GM21529 (cell line): ENCODE measurements at regions not wholly inside any gene's neighbourhood (a gene's known extent, or its start where the extent isn't known, plus 50 kb on each side); places are given as distances from the start of the nearest gene placed in this dataset.
"Not testable (repeated sequence)": the region's sequence is repeated elsewhere in the genome, so short reads cannot be mapped to it uniquely, and the experiment has no call there.

Source experiments
- ATAC-seq: cut with Tn5 transposase; IDR thresholded peaks from one replicate; pipeline ENCODE4 v1.9.1; 2021; ENCODE audit not compliant: unreplicated experiment

- ATAC-seq, result no peak
Measured at GRCh38 chr3:15851735-15852134, 54.0 kb upstream of the ANKRD28 start.

GRCh38 chr3:15858547-15859506 lies 61.0 kb upstream of the ANKRD28 start:
- ATAC-seq, result peak; percentile 73

- peak; percentile 81 for ATAC-seq
Measured at GRCh38 chr3:15859507-15860013, 61.8 kb upstream of the ANKRD28 start.

GRCh38 chr3:15860014-15860934 lies 62.5 kb upstream of the ANKRD28 start:
- peak; percentile 52 for ATAC-seq

GRCh38 chr3:15861163-15861562 lies 63.4 kb upstream of the ANKRD28 start:
- no peak for ATAC-seq

- no peak for ATAC-seq
Measured at GRCh38 chr3:15872807-15873206, 75.0 kb upstream of the ANKRD28 start.

GRCh38 chr3:15873415-15873814 lies 75.6 kb upstream of the ANKRD28 start:
- ATAC-seq, result no peak

GRCh38 chr3:15875016-15875689 lies 77.4 kb upstream of the ANKRD28 start:
- no peak for ATAC-seq

GRCh38 chr3:15876669-15877068 lies 78.9 kb upstream of the ANKRD28 start:
- ATAC-seq, result no peak

- no peak for ATAC-seq
Measured at GRCh38 chr3:15877813-15878212, 80.0 kb upstream of the ANKRD28 start.

- not testable (repeated sequence) for ATAC-seq
Measured at GRCh38 chr3:15879787-15880186, 82.0 kb upstream of the ANKRD28 start.

GRCh38 chr3:15882577-15882976 lies 84.8 kb upstream of the ANKRD28 start:
- no peak for ATAC-seq

- ATAC-seq, result no peak
Measured at GRCh38 chr3:15884132-15884531, 86.4 kb upstream of the ANKRD28 start.

- no peak for ATAC-seq
Measured at GRCh38 chr3:15886521-15886920, 88.7 kb upstream of the ANKRD28 start.

GRCh38 chr3:15887261-15887660 lies 89.5 kb upstream of the ANKRD28 start:
- no peak for ATAC-seq

GRCh38 chr3:15889936-15890335 lies 92.2 kb upstream of the ANKRD28 start:
- no peak for ATAC-seq

- ATAC-seq, result no peak
Measured at GRCh38 chr3:15892311-15893227, 94.8 kb upstream of the ANKRD28 start.

- ATAC-seq, result no peak
Measured at GRCh38 chr3:15894382-15894781, 96.6 kb upstream of the ANKRD28 start.

GRCh38 chr3:15896500-15896899 lies 98.7 kb upstream of the ANKRD28 start:
- no peak for ATAC-seq

- ATAC-seq, result no peak
Measured at GRCh38 chr3:15899388-15899787, 101.6 kb upstream of the ANKRD28 start.
